Tibial nerve (tissue), 4 donors: ENCODE measurements at regions not wholly inside any gene's neighbourhood (a gene's known extent, or its start where the extent isn't known, plus 50 kb on each side); places are given as distances from the start of the nearest gene placed in this dataset.

Experiments used
- DNase-seq, 2 donors: peaks; one replicate each; pipeline ENCODE4 v3.0.0-alpha.2; 2019; ENCODE audit warnings: low spot score in 2 of 2
- H3K27ac ChIP-seq, 4 donors: fragments of 200-600 bp; sonication (generic) in 3 of 4; one replicate each; pipeline ENCODE4 v1.5.1; 2017 to 2019; ENCODE audit warnings: mild to moderate bottlenecking in 1 of 4
- H3K27me3 ChIP-seq, 2 donors: fragments of 200-600 bp; sonication (generic) in 1 of 2; one replicate each; pipeline versions ENCODE4 v1.5.1 to v1.6.0; 2017 to 2019
- H3K36me3 ChIP-seq, 3 donors: fragments of 200-600 bp; sonication (generic); one replicate each; pipeline ENCODE4 v1.5.1; 2018 to 2019
- H3K4me1 ChIP-seq, 4 donors: fragments of 200-600 bp; sonication (generic) in 3 of 4; one replicate each; pipeline ENCODE4 v1.5.1; 2017 to 2019
- H3K4me3 ChIP-seq, 4 donors: fragments of 200-600 bp; sonication (generic) in 3 of 4; one replicate each; pipeline ENCODE4 v1.5.1; 2017 to 2019; ENCODE audit warnings: mild to moderate bottlenecking in 1 of 4, moderate library complexity in 1 of 4
- H3K9me3 ChIP-seq, 4 donors: fragments of 200-600 bp; sonication (generic) in 3 of 4; one replicate each; pipeline ENCODE4 v1.5.1; 2017 to 2019
- EP300 ChIP-seq, 2 donors: sonication (generic); formaldehyde crosslinking; IDR thresholded peaks; one replicate each; pipeline ENCODE4 v1.6.1; 2017; ENCODE audit warnings: antibody characterized with exemption in 2 of 2, mild to moderate bottlenecking in 1 of 2
- POLR2A ChIP-seq, 2 donors: fragments of 450-650 bp; IDR thresholded peaks; one replicate each; pipeline ENCODE4 v1.6.1; 2017; ENCODE audit warnings: antibody characterized with exemption in 2 of 2, mild to moderate bottlenecking in 2 of 2, moderate library complexity in 2 of 2
- WGBS, 2 donors: methylation state at CpG; one replicate each; pipeline ENCODE4 v1.1.5; 2018; 5-methylcytosine and 5-hydroxymethylcytosine counted together
- TF ChIP-seq, protein P1 (sequence below), 5 experiments: fragments of 200-600 bp in 3 of 5; fragments of 450-650 bp in 2 of 5; sonication (generic) in 3 of 5; IDR thresholded peaks; one replicate each; pipeline ENCODE4 v1.5.1; 2016 to 2019; ENCODE audit warnings: antibody characterized with exemption in 5 of 5, mild to moderate bottlenecking in 3 of 5, moderate library complexity in 2 of 5

DNA sequence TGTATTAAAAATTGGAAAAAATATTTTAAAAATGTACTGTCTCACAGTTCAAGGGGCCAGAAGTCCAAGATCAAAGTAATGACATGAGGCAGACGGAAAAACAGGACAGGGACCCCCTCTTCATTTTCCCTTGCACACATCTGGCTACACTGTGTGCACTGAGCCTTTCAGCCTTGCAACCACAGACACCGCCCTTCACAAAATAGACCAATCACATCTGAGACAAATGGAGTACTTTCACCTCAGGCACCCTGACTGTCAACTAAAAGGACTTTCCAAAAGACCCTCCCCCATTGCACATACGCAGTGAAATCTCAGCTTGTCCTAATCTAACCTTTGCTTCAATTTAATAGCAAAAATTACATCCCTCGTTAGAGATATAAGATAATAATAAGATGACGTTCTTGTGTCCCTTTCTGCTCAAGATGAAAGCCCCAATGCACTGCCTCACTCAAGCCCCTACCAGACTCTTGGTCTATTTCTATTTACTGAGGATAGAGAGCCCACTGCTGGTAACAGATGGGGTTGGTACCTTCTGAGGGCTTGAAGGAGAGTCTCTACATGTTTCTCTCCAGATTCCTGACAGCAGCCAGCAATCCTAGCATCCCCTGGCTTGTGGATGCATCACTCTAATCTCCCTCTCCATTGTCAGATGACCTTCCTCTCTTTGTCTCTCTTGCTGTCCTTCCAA, 514.8 kb upstream of the ADAMTS16 start:
- no peak for DNase-seq
- Histone ChIP-seq H3K4me3 (no peak overlapping the region), H3K36me3 (no peaks in the 10 kb centered on the region), H3K9me3 (peaks cover 0 to 10% (median 0%) of the 10 kb centered on the region in 4 donors), H3K4me1 (no peaks in the 10 kb centered on the region), H3K27me3 (no peaks in the 10 kb centered on the region), H3K27ac (no peak overlapping the region)
- no peak for TF ChIP-seq EP300 (IDR thresholded peaks at IDR 0.05)
- TF ChIP-seq, protein P1, sequence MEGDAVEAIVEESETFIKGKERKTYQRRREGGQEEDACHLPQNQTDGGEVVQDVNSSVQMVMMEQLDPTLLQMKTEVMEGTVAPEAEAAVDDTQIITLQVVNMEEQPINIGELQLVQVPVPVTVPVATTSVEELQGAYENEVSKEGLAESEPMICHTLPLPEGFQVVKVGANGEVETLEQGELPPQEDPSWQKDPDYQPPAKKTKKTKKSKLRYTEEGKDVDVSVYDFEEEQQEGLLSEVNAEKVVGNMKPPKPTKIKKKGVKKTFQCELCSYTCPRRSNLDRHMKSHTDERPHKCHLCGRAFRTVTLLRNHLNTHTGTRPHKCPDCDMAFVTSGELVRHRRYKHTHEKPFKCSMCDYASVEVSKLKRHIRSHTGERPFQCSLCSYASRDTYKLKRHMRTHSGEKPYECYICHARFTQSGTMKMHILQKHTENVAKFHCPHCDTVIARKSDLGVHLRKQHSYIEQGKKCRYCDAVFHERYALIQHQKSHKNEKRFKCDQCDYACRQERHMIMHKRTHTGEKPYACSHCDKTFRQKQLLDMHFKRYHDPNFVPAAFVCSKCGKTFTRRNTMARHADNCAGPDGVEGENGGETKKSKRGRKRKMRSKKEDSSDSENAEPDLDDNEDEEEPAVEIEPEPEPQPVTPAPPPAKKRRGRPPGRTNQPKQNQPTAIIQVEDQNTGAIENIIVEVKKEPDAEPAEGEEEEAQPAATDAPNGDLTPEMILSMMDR (IDR thresholded peaks at IDR 0.05), result no peak
- TF ChIP-seq POLR2A (IDR thresholded peaks at IDR 0.05), result no peak
- WGBS, 2 donors, result 92% methylated on average over 5 of the region's 5 CpGs

DNA sequence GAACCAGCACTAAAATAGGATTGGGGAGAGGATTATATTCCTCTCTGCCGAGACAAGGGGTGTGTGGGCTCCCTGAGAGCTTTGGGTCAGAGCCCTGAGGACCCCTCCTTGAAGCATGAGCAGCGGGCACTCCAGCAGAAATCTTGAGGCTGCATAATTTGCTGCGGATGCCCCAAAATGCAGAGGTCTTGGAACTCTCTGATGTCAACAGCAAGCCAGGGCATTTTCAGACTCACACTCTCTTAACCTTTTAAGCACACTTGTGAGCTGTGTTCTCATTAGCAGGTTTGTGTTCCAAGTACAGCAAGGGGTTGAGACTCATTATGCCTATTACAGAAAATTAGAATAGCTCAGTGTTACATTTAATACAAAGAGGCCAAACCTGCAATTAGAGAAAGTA, 513.0 kb upstream of the ADAMTS16 start:
- TF ChIP-seq, protein P1 (IDR thresholded peaks at IDR 0.05), result no peak
- TF ChIP-seq EP300 (IDR thresholded peaks at IDR 0.05) (no peak), POLR2A (IDR thresholded peaks at IDR 0.05) (no peak)
- peaks cover 0 to 10% (median 0%) of the 10 kb centered on the region in 4 donors for H3K9me3 ChIP-seq
- no peaks in the 10 kb centered on the region for H3K36me3 ChIP-seq
- WGBS, 2 donors, result 24 to 41% methylated on average over 3 of the region's 3 CpGs
- no peak overlapping the region for H3K27ac ChIP-seq
- H3K27me3 ChIP-seq, result no peaks in the 10 kb centered on the region
- H3K4me1 ChIP-seq, result no peaks in the 10 kb centered on the region
- DNase-seq, result no peak
- H3K4me3 ChIP-seq, result no peak overlapping the region

DNA sequence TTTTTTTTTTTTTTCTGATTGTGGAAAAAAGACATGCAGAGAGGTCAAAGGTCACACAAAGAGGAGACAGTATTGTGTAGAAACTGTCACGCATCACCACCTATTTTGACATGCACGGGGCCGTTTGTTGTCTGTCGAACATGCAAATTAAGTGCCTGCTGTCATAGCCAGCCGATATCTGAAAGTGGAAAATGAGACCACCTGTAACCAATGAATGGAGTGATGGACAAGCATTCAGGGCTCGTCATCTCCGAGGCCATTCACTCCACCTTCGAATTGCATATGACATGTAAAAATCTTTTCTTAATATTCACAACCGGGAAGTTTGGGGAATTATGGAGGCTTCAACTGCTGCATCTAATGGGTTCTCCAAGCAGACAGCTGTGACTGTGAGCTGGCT, 512.2 kb upstream of the ADAMTS16 start:
- no peak overlapping the region for H3K4me3 ChIP-seq
- peaks cover 0 to 13% (median 0%) of the 10 kb centered on the region in 4 donors for H3K9me3 ChIP-seq
- H3K27ac ChIP-seq, result no peak overlapping the region
- DNase-seq, result no peak
- no peaks in the 10 kb centered on the region for H3K36me3 ChIP-seq
- no peaks in the 10 kb centered on the region for H3K4me1 ChIP-seq
- TF ChIP-seq POLR2A (IDR thresholded peaks at IDR 0.05) (no peak), EP300 (IDR thresholded peaks at IDR 0.05) (no peak)
- TF ChIP-seq, protein P1 (IDR thresholded peaks at IDR 0.05), result no peak
- 46 to 51% methylated on average over 9 of the region's 9 CpGs for WGBS, 2 donors
- no peaks in the 10 kb centered on the region for H3K27me3 ChIP-seq

DNA sequence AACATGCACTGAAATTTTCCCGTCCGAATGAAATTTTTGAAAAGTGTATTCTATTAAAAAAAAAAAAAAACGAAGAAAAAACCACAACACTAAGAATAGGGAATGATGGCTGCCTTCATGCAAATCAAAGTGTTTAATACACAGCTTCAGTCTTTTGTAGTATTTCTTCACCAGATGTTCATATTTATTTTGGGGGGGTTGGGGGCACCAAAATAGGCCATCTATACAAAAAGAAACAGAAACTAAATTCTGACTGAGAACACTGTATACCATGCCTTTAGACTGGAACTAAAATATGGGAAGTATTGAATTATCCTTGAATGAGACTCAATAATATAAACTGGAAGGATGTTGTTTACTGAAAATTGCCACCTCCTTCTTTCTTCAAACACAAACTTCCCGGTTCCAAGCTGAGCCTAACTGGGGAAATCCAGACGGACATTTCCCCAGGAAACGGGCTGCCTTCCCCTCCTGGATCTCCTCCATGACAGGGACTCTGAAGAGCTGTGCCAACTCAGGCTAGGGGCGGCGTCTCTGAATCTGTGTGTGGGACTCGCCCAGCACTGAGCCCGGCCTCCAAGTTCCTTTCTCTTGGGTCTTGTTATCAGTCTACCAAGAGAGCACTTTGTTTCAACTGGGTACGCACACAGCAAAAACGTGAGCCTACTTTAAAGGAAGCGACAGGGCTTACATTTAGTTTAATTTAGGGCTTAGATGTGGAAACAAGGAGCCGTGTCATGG, 511.3 kb upstream of the ADAMTS16 start:
- Histone ChIP-seq H3K36me3 (no peaks in the 10 kb centered on the region), H3K4me3 (no peak overlapping the region), H3K27ac (no peak overlapping the region), H3K27me3 (no peaks in the 10 kb centered on the region), H3K9me3 (peaks cover 0 to 9% (median 0%) of the 10 kb centered on the region in 4 donors), H3K4me1 (no peaks in the 10 kb centered on the region)
- TF ChIP-seq EP300 (IDR thresholded peaks at IDR 0.05) (no peak), POLR2A (IDR thresholded peaks at IDR 0.05) (no peak)
- TF ChIP-seq, protein P1 (IDR thresholded peaks at IDR 0.05), result no peak
- DNase-seq, result no peak
- WGBS, 2 donors, result 76 to 77% methylated on average over 14 of the region's 14 CpGs

DNA sequence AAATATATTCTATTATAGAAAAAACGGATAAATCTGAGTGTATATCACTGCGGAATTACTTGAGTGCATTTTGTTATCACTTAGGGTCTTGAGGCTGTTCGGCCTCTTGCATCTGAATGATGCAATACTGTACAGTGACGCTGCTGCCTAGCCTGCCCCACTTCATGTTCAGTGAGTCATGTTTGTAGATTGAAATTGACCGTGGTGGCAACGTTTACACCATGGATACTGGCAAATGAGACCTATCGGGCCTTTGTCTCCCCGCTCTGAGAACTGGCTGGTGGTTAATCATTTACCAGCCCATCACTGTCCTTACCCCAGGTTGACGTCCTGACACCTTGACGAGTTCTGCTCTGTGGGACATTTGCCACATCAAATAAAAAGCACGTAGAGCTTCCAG, 510.1 kb upstream of the ADAMTS16 start:
- TF ChIP-seq, protein P1 (IDR thresholded peaks at IDR 0.05), result no peak
- TF ChIP-seq EP300 (IDR thresholded peaks at IDR 0.05) (no peak), POLR2A (IDR thresholded peaks at IDR 0.05) (no peak)
- no peak for DNase-seq
- Histone ChIP-seq H3K27me3 (no peaks in the 10 kb centered on the region), H3K4me3 (no peak overlapping the region), H3K9me3 (peaks cover 0 to 8% (median 0%) of the 10 kb centered on the region in 4 donors), H3K4me1 (no peaks in the 10 kb centered on the region), H3K36me3 (no peaks in the 10 kb centered on the region), H3K27ac (no peak overlapping the region)
- 83 to 85% methylated on average over 11 of the region's 11 CpGs for WGBS, 2 donors
